IPS-18a (cell line): ENCODE measurements at regions not wholly inside any gene's neighbourhood (a gene's known extent, or its start where the extent isn't known, plus 50 kb on each side); places are given as distances from the start of the nearest gene placed in this dataset.
A peak's percentile ranks its signal among the peaks of the same experiment; 100 is the strongest.
"Not testable (repeated sequence)": the region's sequence is repeated elsewhere in the genome, so short reads cannot be mapped to it uniquely, and the experiment has no call there.

Experiments used
- H3K27ac ChIP-seq: one replicate; pipeline ENCODE4 v1.5.1; 2013; ENCODE audit warnings: low read length
- H3K27me3 ChIP-seq: one replicate; pipeline ENCODE4 v1.6.1; 2013; ENCODE audit warnings: mild to moderate bottlenecking, low read length; ENCODE audit not compliant: control insufficient read depth, insufficient read depth
- H3K36me3 ChIP-seq: one replicate; pipeline ENCODE4 v1.6.1; 2013; ENCODE audit warnings: low read depth, low read length; ENCODE audit not compliant: control insufficient read depth
- H3K4me1 ChIP-seq: one replicate; pipeline ENCODE4 v1.6.1; 2013; ENCODE audit warnings: low read depth, low read length; ENCODE audit not compliant: control insufficient read depth
- H3K4me3 ChIP-seq: one replicate; pipeline ENCODE4 v1.5.1; 2013; ENCODE audit warnings: low read length
- H3K9ac ChIP-seq: one replicate; pipeline ENCODE4 v1.6.1; 2013; ENCODE audit warnings: mild to moderate bottlenecking, low read length, moderate library complexity
- H3K9me3 ChIP-seq: one replicate; pipeline ENCODE4 v1.6.1; 2013; ENCODE audit warnings: low read depth, low read length; ENCODE audit not compliant: control insufficient read depth

DNA sequence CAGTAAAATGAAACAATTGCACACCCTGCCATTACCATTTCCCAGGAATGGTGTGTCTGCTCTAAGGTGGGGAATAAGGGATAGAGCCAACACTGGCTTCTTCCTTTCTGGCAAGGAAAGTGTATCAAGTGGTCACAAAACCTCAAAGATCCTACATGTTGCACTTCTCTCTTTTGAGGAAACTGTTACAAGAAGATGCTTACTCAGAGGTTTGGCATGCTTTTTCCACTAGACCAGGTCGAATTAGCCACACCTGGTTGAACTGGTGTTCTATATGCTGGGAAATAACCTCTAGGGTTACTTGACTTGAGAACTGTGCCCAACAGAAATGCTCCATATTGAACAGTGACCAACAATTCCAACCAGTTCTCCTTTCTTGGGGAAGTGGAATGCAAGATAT is 102.9 kb downstream of the LRRN1 start:
- Histone ChIP-seq H3K4me1 (no peaks in the 10 kb centered on the region), H3K27me3 (no peaks in the 10 kb centered on the region), H3K27ac (no peak overlapping the region), H3K9ac (no peak overlapping the region), H3K4me3 (no peak overlapping the region), H3K36me3 (no peaks in the 10 kb centered on the region), H3K9me3 (no peaks in the 10 kb centered on the region)

DNA sequence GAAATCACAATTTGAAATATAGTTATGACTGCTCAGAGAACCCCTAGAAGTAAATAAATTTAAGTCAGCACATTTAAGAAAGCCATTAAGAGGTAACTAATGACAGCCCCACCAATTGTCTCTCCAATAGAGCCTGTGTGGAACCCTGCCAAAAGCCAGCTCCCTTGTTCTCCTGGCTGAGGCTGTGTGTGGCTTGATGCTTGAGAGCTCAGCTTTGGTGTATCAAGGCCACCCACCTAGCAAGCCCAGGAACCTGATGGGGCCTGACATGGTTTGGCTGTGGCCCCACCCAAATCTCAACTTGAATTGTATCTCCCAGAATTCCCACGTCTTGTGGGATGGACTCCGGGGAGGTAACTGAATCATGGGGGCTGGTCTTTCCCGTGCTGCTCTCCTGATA is 106.9 kb downstream of the LRRN1 start:
- no peak overlapping the region for H3K9ac ChIP-seq
- no peak overlapping the region for H3K27ac ChIP-seq
- no peaks in the 10 kb centered on the region for H3K36me3 ChIP-seq
- H3K4me1 ChIP-seq = no peaks in the 10 kb centered on the region
- no peaks in the 10 kb centered on the region for H3K27me3 ChIP-seq
- H3K9me3 ChIP-seq = no peaks in the 10 kb centered on the region
- H3K4me3 ChIP-seq = no peak overlapping the region

DNA sequence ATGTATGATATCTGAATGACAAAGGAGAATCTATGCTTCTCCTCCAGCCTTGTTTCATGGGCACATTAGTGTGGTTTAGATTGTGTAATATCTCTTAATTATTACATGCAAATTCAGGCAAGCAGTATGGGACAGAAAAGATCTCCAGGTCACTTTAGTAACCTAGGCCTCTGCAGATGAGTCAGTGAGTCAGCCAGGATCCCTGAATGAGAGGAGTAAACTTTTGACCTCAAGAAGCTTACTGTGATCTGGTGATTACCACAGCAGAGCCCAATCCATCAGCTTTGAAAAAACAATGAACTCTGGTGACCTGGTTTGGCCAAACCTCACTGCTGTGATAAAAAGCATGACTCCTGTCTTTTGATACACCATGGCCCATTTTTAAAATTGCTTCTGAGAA is 107.8 kb downstream of the LRRN1 start:
- no peaks in the 10 kb centered on the region for H3K9me3 ChIP-seq

DNA sequence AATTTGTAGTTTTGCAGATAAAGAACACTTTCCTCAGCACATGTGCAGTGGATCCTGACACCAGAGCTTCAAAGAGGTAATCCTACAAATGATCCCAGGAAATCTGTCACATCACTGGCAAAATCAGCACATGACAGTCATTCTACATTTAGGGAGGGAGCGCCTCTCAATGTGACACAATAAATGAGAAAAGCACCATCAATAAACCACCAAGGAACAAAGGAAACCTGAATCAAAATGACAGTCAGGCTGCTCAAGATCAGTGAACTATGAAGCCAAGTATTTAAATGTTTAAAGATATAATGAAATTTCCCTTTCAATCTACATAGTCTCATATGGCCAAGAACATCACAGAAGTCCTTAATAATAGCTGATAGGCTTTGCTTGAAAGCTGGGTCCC is 119.5 kb downstream of the LRRN1 start:
- Histone ChIP-seq H3K9me3 (no peaks in the 10 kb centered on the region), H3K9ac (no peak overlapping the region), H3K4me3 (no peak overlapping the region), H3K36me3 (no peaks in the 10 kb centered on the region), H3K4me1 (no peaks in the 10 kb centered on the region), H3K27ac (no peak overlapping the region), H3K27me3 (no peaks in the 10 kb centered on the region)

More for the DNA sequence above, 107.8 kb downstream of the LRRN1 start:
- no peaks in the 10 kb centered on the region for H3K36me3 ChIP-seq
- no peaks in the 10 kb centered on the region for H3K4me1 ChIP-seq
- H3K9ac ChIP-seq = no peak overlapping the region
- no peaks in the 10 kb centered on the region for H3K27me3 ChIP-seq
- no peak overlapping the region for H3K4me3 ChIP-seq
- H3K27ac ChIP-seq = no peak overlapping the region

DNA sequence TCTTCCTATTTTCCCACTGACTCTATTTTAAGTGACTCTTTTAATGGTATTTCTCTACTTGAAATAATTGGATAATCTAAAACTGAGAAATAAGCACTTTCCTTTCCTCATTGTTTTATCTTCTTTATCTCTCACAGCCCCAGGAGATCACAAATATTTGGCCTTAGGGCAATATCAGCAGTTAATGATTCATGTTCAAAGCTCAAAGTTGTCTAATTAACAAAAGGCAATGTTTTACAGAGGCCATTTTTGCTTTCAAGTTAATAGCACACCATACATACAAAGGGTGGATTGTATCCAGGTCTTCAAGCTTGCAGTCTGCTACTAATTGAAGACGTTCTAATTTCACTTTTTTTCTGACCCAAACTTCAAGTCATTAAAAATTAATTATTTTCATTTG is 120.1 kb downstream of the LRRN1 start:
- Histone ChIP-seq H3K4me3 (no peak overlapping the region), H3K9me3 (no peaks in the 10 kb centered on the region), H3K27me3 (no peaks in the 10 kb centered on the region), H3K4me1 (no peaks in the 10 kb centered on the region), H3K9ac (no peak overlapping the region), H3K27ac (no peak overlapping the region), H3K36me3 (no peaks in the 10 kb centered on the region)

DNA sequence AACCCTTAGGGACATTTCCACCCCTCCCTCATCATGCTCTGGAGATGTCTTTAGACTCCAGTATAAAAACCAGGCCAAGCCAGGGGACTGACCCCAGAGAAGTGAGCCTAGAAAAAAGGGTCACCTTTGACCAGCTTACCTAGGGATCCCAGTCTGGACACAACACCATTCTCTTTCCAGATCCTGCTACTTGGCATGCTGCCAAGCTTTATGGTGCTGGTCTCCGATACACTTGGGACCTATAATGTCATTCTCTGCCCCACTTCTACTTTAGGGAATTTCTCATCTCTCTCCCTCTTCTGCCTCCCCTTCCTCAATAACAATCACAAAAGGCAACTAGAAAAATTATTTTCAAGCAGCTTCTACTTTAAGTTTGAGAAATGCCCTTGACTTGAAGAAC is 124.4 kb downstream of the LRRN1 start:
- no peak overlapping the region for H3K4me3 ChIP-seq
- H3K36me3 ChIP-seq = no peaks in the 10 kb centered on the region
- no peak overlapping the region for H3K27ac ChIP-seq

DNA sequence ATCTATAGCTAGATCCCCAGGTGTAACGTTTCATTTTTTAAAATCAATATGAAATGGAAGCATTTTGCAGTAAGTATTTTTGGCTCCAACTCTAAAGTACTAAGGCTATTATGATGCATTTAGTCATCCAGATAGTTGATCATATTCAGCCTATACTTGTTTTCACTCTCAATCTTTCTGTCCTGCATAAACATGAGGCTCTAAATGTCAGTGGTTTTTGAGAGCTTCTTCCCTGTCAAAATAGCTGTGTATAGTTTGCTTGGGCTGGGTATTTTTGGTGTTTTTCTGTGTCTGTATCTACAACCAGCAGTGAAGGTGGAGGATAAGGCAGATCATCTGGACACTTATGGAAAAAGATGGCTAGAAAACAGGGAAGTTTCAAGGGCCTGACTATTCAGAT is 128.0 kb downstream of the LRRN1 start:
- Histone ChIP-seq H3K36me3 (no peaks in the 10 kb centered on the region), H3K4me1 (peaks cover 3% of the 10 kb centered on the region), H3K9ac (no peak overlapping the region), H3K4me3 (no peak overlapping the region), H3K27me3 (no peaks in the 10 kb centered on the region), H3K9me3 (peaks cover 7% of the 10 kb centered on the region), H3K27ac (no peak overlapping the region)

More for the DNA sequence above, 124.4 kb downstream of the LRRN1 start:
- no peak overlapping the region for H3K9ac ChIP-seq
- no peaks in the 10 kb centered on the region for H3K27me3 ChIP-seq
- no peaks in the 10 kb centered on the region for H3K9me3 ChIP-seq
- peaks cover 3% of the 10 kb centered on the region for H3K4me1 ChIP-seq

DNA sequence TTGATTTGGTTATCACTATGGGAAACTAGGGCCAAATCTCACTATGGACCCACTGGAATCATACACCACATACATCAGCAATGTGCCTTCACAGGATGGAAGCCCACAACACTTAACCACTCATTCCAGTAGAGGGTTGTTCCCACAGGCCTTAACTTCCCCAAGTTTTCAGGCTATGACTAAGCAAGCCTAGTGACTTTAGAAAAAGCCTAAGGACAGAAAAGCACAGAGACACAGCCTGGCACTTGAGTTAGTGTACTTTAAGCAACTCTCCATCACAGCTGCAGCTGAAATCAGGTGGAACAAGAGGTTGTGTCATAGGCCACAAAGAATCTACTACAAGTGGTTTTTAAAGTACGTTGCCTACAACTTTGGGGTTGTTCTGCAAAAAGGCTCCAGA is 128.7 kb downstream of the LRRN1 start:
- Histone ChIP-seq H3K36me3 (no peaks in the 10 kb centered on the region), H3K4me3 (no peak overlapping the region), H3K27ac (no peak overlapping the region), H3K9ac (no peak overlapping the region), H3K27me3 (no peaks in the 10 kb centered on the region), H3K4me1 (peaks cover 3% of the 10 kb centered on the region), H3K9me3 (peaks cover 7% of the 10 kb centered on the region)

DNA sequence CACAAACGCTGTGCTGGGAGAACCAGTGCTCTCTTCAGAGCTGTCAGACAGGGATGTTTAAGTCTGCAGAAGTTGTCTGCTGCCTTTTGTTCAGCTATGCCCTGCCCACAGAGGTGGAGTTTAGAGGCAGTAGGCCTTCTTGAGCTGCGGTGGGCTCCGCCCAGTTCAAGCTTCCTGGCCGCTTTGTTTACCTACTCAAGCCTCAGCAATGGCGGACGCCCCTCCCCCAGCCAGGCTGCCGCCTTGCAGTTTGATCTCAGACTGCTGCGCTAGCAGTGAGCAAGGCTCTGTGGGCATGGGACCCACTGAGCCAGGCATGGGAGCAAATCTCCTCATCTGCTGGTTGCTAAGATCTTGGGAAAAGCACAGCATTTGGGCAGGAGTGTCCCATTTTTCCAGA is 142.1 kb downstream of the LRRN1 start:
- not testable (repeated sequence) for H3K27me3 ChIP-seq, H3K9me3 ChIP-seq, H3K9ac ChIP-seq, H3K27ac ChIP-seq, H3K4me3 ChIP-seq, H3K4me1 ChIP-seq, H3K36me3 ChIP-seq

DNA sequence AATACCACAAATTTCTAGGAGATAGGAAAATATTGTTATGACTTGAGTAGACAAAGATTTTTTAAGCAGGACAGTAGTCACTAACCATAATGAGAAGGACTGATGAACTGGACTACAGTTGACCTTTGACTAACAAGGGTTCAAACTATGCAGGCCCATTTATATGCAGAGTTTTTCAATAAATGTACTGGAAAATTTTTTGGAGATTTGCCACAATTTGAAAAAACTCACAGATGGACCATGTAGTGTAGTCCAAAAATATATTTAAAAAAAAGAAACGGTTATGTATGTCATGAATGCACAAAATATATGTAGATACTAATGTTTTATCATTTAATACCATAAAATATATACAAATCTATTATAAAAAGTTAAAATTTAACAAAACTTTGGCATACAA is 151.8 kb downstream of the LRRN1 start:
- no peak overlapping the region for H3K27ac ChIP-seq
- no peaks in the 10 kb centered on the region for H3K9me3 ChIP-seq
- no peak overlapping the region for H3K4me3 ChIP-seq
- no peak overlapping the region for H3K9ac ChIP-seq
- H3K27me3 ChIP-seq = no peaks in the 10 kb centered on the region
- no peaks in the 10 kb centered on the region for H3K36me3 ChIP-seq
- H3K4me1 ChIP-seq = no peaks in the 10 kb centered on the region

DNA sequence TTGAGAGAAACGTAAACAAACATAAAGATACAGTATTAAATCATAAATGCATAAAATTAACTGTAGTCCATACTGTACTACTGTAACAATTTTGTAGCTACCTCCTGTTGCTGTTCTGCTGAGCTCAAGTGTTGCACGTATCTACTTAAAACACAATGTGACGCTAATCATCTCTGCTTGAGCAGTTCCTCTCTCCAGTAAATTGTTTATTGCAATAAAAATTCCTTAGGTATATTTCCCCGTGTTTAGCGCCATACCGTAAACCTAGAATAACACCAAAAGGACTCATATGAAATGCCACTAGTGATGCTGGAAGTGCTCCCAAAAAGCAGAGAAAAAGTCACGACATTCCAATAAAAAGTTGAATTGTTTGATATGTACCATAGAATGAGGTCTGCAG is 152.3 kb downstream of the LRRN1 start:
- Histone ChIP-seq H3K27me3 (no peaks in the 10 kb centered on the region), H3K9me3 (no peaks in the 10 kb centered on the region), H3K36me3 (no peaks in the 10 kb centered on the region), H3K9ac (no peak overlapping the region), H3K27ac (no peak overlapping the region), H3K4me1 (no peaks in the 10 kb centered on the region), H3K4me3 (no peak overlapping the region)

DNA sequence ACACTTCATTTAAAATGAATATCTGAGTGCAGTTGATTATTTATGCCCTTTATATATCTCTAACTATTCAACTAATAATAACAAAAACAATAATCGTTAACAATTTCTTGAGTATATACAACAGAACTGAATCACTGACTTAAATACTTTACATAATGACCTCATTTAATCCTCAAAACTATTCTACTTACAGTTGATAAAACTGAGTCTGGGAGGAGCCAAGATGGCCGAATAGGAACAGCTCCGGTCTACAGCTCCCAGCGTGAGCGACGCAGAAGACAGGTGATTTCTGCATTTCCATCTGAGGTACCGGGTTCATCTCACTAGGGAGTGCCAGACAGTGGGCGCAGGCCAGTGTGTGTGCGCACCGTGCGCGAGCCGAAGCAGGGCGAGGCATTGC is 163.6 kb downstream of the LRRN1 start:
- not testable (repeated sequence) for H3K9me3 ChIP-seq, H3K4me1 ChIP-seq, H3K27me3 ChIP-seq, H3K36me3 ChIP-seq, H3K27ac ChIP-seq
- Histone ChIP-seq H3K4me3 (peak overlapping the region; percentile 49), H3K9ac (peak overlapping the region; percentile 32)

DNA sequence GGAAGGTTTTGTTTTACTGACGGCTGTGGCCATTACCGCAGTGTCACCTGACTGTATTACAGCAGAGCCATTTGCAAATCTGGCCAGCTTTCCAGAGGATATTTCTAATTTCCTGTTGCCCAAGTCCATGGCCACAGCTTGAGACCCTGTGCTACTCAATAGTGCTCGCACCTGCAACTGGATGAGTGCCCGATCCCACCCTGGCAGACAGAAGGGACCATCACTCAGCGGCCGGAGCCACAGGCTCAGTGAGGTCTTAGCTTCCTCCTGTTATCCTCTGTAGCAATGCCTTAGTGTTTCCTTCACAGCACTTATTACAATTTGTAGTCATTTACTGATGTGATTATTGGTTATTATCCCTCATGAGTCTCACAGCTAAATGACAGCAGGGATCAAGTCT is 184.8 kb downstream of the LRRN1 start:
- no peak overlapping the region for H3K9ac ChIP-seq
- no peaks in the 10 kb centered on the region for H3K36me3 ChIP-seq
- no peak overlapping the region for H3K4me3 ChIP-seq
- H3K27me3 ChIP-seq = no peaks in the 10 kb centered on the region
- no peaks in the 10 kb centered on the region for H3K4me1 ChIP-seq
- no peaks in the 10 kb centered on the region for H3K9me3 ChIP-seq
- no peak overlapping the region for H3K27ac ChIP-seq
